OCI-M1 (cell line): ENCODE measurements at regions not wholly inside any gene's neighbourhood (a gene's known extent, or its start where the extent isn't known, plus 50 kb on each side); places are given as distances from the start of the nearest gene placed in this dataset.
"Not testable (repeated sequence)": the region's sequence is repeated elsewhere in the genome, so short reads cannot be mapped to it uniquely, and the experiment has no call there.

Experiments
- DNase-seq: peaks from one replicate; lab custom pipeline; 2025; lab: John Stamatoyannopoulos, UW

DNA sequence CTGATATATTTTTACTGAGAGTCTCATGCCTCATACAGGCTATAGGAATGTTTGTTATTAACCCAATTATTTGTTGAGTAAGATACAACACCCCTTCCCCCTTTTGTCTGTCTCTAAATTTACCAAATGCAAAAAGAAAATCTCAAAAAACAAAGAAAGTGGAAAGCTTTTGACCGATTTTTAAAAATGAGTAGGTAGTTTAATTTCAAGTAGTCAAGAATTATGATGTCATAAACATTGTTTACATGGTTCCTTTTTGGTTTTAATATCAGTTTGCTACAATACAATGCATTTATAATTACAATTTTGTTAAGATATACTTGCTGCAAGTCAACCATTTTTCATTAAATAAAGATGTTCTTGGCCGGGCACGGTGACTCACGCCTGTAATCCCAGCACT, 84.7 kb upstream of the HMGA2 start:
- DNase-seq = no peak

DNA sequence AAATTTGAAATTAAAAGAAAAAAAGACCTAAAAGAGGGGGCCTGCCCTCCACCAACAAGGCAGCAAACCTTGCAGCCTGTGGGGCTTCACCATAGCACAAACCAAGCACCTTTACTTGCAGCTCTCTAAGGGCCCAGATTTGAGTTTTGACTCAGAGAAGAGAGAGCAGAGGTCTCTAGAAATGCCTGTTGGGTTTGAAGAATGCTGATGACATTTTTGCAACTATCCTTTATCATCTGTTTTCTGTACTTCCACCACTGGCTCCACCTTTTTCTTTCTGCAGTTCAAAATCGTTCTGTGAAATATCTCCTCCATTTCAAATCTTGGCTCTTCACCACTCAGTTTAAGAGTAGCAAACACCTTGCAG, 83.8 kb upstream of the HMGA2 start:
- no peak for DNase-seq

DNA sequence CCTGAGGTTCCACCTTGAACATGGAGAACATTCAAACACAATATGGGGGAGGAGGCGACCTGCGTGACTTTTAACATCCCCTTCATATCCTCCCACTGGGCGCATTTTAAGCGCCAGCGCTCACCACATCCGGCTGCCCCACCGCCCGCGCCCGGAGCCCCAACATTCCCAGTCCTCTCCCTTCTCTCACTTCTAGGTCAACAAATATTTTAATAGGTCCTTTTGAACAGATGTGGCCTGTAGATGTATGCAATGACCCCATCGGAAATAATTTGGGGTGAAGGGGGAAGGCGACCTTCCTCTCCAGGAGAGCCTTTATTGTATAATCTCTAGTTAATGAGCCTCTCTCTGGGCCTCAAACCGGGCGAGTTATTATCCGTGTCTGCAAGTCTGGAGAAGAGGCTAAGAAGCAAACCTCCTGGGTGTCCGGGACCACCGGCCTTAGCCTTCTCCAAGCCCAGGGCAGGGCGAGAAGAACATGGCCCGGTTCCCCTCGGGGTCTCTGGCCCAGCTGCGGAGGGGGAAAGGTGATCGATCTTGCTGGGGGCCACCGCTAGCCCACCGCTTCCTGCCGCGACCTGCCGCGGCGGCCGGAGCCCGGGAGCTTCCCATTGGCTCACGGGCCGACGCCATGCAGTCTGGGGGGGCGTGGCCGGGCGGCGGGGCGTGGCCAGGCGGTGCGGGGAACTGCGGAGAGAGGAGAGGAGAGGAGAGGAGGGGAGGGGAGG, 83.2 kb upstream of the HMGA2 start:
- DNase-seq = no peak

DNA sequence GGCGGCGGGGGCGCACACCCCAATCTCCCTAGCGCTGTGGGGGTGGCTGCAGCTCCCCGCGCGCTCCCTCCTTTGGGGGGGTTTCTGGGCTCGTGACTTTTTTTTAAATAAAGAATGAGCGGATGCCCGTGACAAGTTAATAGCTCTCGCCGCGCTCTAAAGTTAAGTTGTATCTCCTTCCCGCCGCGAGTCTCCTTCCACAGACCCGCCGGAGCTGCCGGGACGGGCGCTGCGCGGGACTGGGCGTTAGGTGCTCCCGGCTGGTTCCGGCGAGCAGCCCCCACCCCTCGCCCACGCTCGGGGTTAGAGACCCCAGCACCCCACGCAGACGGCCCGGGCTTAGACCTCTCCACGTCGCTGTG, 82.6 kb upstream of the HMGA2 start:
- DNase-seq = no peak

DNA sequence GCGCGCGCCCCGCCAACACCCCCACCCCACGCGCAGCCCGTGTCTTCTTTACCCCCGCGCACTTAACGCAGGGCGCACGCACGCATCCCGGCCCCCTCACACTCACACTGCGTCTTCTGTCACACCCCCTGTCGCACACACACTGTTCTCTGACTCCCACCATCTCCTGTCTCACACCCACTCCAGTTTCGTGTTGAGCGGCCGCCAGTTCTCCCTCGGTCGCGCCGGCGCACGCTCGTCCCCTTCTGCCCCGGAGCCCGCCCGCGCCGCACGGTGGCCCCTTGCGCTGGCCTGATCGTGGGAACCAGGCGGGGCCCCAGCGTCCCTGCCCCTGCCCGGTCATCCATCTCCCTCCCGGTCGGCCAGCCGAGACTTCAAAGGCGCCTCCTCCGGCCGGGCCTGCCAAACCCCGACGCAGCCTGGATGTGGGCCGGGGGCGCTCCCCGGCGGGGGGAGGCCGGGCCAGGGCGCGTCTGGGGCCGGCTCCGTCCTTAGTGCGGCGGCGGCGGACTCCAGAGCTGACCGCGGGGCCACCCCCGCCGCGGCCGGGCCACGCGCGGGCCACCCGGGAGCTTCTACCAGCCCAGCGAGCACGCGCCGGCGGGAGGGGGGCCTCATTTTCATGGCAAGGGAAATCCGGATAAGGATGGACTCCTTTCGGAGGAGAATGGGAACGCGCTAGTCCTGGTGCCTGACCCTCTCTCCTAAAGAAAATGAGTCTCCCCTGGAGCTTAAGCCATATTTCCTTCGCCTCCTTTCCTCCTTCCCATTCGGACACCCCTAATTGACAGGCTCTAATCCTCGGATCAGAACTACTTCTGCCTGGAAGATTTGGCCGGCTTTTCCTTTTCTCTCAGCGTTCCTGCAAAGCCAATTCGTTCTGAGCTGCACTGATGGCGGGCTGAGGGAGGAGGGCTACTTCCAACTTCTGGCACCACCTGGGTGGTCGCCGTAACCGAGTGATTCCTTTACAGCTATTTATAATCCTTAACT, 82.0 kb upstream of the HMGA2 start:
- no peak for DNase-seq

DNA sequence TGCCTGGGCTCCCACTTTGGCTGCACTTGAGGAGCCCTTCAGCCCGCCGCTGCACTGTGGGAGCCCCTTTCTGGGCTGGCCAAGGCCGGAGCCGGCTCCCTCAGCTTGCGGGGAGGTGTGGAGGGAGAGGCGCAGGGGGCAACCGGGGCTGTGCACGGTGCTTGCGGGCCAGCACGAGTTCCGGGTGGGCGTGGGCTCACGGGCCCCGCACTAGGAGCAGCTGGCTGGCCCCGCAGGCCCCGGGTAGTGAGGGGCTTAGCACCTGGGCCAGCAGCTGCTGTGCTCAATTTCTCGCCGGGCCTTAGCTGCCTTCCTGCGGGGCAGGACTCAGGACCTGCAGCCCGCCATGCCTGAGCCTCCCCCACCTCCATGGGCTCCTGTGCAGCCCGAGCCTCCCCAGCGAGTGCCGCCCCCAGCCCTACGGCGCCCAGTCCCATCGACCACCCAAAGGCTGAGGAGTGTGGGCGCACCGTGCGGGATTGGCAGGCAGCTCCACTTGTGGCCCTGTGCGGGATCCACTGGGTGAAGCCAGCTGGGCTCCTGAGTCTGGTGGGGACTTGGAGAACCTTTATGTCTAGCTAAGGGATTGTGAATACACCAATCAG, 79.9 kb upstream of the HMGA2 start:
- DNase-seq = not testable (repeated sequence)

DNA sequence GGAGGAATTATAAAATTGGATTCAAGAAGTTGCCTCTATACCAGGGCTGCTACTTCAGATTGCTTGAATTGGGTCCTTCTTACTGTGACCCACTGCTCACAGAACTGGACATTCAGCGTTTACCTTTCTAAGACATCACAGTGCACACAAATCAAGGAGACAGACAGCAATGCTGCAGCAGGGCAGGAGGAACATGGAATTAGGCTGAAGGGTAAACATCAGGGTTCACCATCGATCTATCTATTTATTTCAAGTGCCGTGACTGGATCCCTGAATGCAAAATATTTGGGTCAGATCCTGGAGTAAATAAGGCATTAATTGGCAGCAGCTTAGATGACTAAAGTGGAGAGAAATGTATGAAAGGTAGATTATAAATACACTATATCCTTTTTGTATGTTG, 76.9 kb upstream of the HMGA2 start:
- no peak for DNase-seq

DNA sequence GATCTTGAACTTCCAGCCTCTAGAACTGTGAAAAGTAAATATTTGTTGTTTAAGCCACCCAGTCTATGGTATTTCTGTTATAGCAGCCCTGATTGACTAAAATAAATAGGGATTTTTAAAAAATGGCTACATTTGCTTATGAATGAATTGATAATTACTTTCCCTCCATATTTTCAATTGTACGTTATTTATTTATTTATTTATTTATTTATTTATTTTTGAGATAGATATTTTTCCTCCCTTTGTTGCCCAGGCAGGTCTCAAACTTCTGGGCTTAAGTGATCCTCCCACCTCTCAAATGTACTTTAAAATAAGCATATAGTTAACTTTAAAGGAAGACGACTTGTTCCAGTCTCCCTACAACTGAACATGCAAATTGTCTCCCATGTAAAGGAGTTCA, 76.0 kb upstream of the HMGA2 start:
- DNase-seq = no peak

DNA sequence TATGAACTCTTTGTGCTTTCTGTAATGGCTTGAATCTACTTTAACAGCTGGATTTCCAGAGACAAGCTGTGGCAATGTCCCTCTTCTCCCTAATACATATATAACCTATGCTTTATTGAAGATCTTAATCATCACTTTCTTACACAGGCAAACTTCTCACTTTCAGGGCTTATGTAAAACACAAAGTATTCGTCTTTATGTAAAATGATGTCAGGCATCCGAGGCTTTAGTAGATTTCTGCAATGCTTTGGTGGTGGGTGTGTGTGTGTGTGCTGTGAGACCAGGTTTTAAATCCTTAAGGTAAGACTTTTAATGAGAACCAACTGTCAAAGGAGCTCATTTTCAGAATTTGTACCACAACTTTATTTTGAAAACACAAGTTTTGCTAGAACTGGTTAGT, 70.0 kb upstream of the HMGA2 start:
- DNase-seq = no peak

DNA sequence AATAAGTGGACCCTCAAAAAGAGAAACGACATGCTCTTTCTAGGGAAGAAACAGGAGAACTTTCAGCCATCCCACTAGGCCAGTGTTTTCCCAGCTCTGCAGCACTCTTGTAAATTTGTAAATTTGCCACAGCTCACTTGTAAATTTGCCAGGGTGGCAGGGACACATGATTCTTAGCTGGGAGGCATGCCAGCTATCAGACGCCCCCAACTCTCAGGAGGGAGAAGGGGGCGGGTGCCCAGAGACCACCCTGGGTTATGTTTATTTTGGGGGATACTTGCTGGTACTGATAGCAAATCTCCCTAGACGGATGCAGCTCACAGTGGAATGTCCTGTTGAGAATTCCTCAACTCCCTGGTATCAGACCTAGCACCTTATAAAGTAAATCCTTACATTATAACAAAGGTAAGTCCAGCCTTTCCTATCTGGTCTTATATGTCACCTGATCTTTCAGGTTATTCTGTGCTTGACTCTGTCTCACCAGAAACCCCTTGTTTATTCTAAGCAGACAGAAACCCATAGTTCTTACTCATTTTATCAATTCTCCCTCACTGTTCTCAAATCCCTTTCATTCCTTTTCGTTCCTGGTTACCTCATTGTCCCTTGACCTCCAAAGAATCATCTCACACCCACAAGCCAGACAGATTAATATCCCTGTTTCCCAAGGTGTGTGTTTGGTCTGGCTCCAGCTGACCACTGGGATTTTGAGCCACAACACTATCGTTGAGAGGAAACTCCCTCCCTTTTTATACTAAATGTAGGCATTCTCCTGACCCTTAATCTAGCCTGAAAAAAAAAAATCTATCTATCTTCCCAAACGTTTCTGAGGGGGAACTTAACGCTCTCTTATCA, 69.3 kb upstream of the HMGA2 start:
- no peak for DNase-seq

DNA sequence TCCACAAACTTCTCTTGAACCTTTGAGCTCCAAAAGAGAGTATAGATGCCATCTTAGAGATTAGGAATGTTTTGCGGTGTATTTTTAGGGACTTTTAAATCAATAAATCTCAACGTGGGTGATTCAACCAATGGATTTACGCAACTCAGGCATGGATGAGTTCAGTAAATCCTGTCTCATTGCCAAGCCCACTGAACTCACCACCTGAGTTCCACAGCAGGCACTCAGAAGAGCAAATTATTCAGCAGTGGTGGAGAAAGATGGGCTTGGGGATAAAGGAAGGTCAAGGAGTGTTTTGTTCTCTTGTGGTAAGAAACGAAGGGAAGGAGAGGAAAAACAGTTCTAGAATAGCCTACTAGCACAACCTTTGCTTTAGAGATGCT, 68.7 kb upstream of the HMGA2 start:
- DNase-seq = no peak

DNA sequence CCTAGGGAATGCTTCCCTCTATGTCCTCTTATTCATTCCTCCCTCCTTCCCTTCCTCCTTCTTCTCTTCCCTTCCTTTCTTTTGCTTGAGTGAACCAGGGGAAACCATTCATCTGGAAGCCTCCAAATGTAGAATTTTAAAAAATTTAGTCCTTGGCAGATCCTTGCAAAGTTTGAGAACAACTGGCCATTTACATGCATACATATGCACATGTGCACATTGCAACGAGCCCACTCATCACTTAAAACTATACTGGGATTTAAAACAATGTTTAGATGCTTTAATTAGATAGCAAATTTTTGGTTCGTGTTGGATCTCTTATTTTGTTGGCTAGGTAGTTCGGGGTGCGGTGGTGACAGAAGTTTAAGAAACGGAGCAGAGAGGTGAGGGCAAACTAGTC, 68.0 kb upstream of the HMGA2 start:
- no peak for DNase-seq

DNA sequence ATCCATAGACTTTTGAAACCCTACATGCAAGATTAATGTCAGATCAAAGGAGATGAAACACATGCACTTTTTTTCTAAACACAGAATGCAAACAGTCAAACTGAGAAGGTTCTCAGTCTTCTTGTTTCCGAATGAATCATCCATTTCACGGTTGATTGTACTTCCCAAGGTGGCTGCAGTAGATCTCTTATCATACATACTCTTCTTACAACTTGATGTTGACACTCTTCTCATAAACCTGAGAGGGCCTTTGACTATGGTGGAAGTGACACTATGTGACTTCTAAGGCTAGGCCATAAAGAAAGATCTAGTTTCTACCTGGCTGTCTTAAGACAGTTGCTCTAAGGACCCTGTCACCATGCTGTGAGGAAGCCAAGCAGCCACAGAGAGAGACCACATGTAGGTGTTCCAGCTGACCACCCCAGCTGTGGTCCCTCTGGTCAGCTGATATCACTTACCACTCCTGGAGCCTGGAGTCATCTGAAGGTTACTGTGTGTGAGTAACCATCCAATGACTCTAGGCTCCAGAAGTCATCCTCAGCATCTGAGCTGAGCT, 67.2 kb upstream of the HMGA2 start:
- DNase-seq = no peak

DNA sequence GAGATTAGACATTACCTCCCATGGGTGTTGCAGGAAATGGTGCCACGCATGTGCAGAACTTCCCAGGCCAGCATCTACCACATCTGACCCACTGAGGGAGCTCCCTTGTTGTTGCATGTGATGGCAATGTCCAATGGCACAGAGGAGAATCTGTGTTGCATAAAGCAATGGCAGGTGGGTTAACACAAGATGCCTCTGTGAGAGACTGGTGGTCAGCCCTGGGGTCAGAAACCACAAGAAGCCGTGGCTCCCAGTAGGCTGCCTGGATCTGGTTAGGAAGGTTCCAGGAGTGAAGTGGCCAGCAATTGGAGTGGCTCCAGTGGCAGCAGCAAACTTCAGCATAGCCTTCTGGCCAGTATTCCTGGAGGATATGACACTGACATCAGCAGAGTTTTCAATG, 65.9 kb upstream of the HMGA2 start:
- DNase-seq = no peak

DNA sequence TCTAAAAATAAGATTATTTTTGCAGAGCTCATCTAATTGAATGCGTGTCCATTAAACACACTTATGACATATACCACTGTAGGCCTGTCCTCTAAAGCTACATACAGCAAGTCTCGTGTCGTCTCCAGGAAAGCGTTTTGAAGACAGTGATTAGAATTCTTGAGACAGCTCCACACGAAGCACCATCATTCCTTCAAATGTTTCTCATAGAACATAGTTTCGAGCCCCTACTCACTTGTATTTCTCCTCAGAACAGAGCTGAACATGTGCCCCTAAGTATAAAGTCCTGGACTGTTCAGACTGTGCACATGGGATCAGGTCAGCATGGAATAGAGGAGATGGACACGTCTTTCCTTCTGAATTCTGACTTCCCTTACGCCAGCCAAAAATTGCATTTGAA, 64.5 kb upstream of the HMGA2 start:
- no peak for DNase-seq

DNA sequence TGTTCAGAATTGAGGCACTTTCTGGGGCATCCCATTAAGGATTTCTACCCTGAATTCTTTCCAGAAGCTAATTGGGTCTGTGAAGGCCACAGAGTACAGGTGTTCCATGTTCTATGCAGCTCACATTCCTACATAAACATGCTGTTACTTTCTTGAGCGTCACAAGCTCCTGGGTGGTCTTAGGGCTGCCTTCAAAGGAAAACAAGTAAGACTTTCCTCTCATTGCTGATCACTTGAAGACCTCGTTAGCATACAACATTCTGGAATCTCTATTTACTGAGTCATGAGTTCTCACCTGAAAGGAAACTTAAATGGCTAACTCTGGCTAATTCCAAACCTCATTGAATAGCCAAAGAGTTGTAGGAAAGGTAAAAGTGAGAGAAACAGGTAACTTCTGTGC, 63.0 kb upstream of the HMGA2 start:
- no peak for DNase-seq

DNA sequence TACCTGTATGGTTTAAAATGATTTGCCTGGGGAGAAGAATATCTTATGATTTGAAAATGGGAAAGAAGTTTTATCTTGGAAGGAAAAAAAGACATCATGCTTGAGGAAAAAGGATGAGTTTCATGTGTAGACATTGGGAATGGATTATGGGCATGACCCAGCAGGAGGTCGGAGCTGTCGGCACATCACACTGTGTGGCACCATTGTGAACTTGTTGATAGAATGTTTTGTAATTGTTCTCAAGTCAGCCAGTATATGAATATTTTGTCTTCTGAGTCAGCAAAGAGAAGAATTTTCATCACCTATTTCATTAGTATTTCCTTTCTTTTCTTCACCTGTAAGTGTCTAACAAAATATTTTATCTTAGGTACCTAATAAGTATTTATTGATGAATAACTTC, 60.0 kb upstream of the HMGA2 start:
- DNase-seq = no peak

DNA sequence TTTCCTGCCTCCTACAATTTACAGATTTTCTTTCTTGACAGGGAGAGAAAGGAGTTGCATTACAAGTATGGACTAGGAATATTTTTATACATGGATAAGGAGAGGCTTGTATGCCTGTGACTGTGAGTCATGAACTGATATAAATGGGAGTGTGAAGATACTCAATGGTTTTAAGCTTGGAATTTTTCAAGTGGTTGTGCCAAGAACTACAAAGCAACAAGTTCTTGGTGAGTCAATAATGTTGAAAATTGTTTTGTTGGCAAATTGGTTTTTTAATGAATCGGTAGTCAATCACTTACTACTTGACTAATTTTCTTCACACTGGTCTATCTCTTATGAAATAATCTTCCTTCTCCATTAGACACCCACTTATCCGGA, 58.9 kb upstream of the HMGA2 start:
- no peak for DNase-seq

DNA sequence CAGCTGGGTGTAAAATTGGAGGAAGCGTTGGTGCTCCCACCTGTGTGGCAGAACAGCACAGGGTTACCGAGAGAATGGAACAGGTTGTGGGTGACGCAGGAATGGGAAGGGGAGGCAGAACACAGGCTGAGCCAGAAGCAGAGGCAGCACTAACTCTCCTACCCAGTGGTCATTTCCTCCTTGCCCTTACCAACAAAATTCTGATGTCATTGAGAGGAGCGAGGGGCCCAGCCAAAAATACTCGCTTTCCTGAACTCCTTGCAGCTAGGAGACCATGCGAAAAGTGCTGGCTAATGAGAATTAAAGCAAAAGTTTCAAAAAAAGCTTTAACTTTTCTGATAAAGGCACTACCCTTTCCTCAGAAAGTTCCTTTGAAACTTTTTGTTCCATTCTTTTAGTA, 54.4 kb upstream of the HMGA2 start:
- DNase-seq = no peak
